Mammary epithelial cell (primary cell): ENCODE measurements at regions not wholly inside any gene's neighbourhood (a gene's known extent, or its start where the extent isn't known, plus 50 kb on each side); places are given as distances from the start of the nearest gene placed in this dataset.

Source experiments
- CTCF ChIP-seq, 2 donors: IDR thresholded peaks in 1 of 2; conservative IDR thresholded peaks in 1 of 2; 2 replicates each; pipeline ENCODE4 v1.5.1; 2011 to 2012; ENCODE audit warnings: inconsistent platforms in 2 of 2, low read length in 2 of 2, mild to moderate bottlenecking in 2 of 2, control low read depth in 1 of 2, low read depth in 1 of 2; ENCODE audit not compliant: insufficient read depth in 1 of 2; ENCODE audit errors: extremely low read depth in 1 of 2
- EZH2 ChIP-seq: IDR thresholded peaks from 2 replicates; pipeline ENCODE4 v1.6.1; 2012; ENCODE audit warnings: low read length, inconsistent platforms, borderline replicate concordance

- TF ChIP-seq CTCF (conservative IDR thresholded peaks at IDR 0.05 in 1 of 2, IDR thresholded peaks at IDR 0.05 in 1 of 2; ENCODE audit: extremely low read depth in 1 of 2, insufficient read depth in 1 of 2, low read depth in 1 of 2, low read length in 2 of 2) = no peak
- no peak for TF ChIP-seq EZH2
These were observed 616.1 kb downstream of the OTOL1 start for GRCh38 chr3:162112719-162113118.
